Endodermal cell (in vitro differentiated cells): ENCODE measurements at regions not wholly inside any gene's neighbourhood (a gene's known extent, or its start where the extent isn't known, plus 50 kb on each side); places are given as distances from the start of the nearest gene placed in this dataset.

Experiments
- DNase-seq: peaks from one replicate; pipeline ENCODE4 v3.0.0-alpha.2; 2017
- H3K27ac ChIP-seq: 2 replicates; pipeline ENCODE4 v1.5.1; 2013; ENCODE audit warnings: mild to moderate bottlenecking, low read depth, low read length, moderate library complexity
- H3K27me3 ChIP-seq: 2 replicates; pipeline ENCODE4 v1.6.1; 2013; ENCODE audit warnings: mild to moderate bottlenecking, low read length, moderate library complexity; ENCODE audit not compliant: insufficient read depth, control insufficient read depth, poor library complexity, severe bottlenecking
- H3K36me3 ChIP-seq: 2 replicates; pipeline ENCODE4 v1.7.0; 2013; ENCODE audit warnings: mild to moderate bottlenecking, low read length, moderate library complexity; ENCODE audit not compliant: control insufficient read depth, insufficient read depth
- H3K4me1 ChIP-seq: one replicate; pipeline ENCODE4 v1.7.0; 2013; ENCODE audit warnings: low read length; ENCODE audit not compliant: control insufficient read depth, insufficient read depth
- H3K4me3 ChIP-seq: 2 replicates; pipeline ENCODE4 v1.5.1; 2013; ENCODE audit warnings: mild to moderate bottlenecking, low read length, moderate library complexity
- H3K9ac ChIP-seq: 2 replicates; pipeline ENCODE4 v1.6.1; 2013; ENCODE audit warnings: mild to moderate bottlenecking, low read length, moderate library complexity; ENCODE audit not compliant: poor library complexity, severe bottlenecking; ENCODE audit errors: extremely low read depth
- H3K9me3 ChIP-seq: 2 replicates; pipeline ENCODE4 v1.6.1; 2013; ENCODE audit warnings: mild to moderate bottlenecking, low read length, moderate library complexity; ENCODE audit not compliant: control insufficient read depth
- H3K27ac Mint-ChIP-seq: 2 replicates; pipeline ENCODE4 v1.8.0; 2020; ENCODE audit warnings: mixed read lengths
- H3K27me3 Mint-ChIP-seq: 2 replicates; pipeline ENCODE4 v1.8.0; 2021; ENCODE audit warnings: mild to moderate bottlenecking, mixed read lengths; ENCODE audit not compliant: insufficient read depth
- H3K36me3 Mint-ChIP-seq: 2 replicates; pipeline ENCODE4 v1.8.0; 2020; ENCODE audit warnings: low read depth, mixed read lengths
- H3K4me1 Mint-ChIP-seq: 2 replicates; pipeline ENCODE4 v1.8.0; 2020; ENCODE audit warnings: mixed read lengths
- H3K4me3 Mint-ChIP-seq: 2 replicates; pipeline ENCODE4 v1.8.0; 2020; ENCODE audit warnings: mild to moderate bottlenecking, moderate library complexity, mixed read lengths
- H3K9me3 Mint-ChIP-seq: 2 replicates; pipeline ENCODE4 v1.8.0; 2020; ENCODE audit warnings: mild to moderate bottlenecking, mixed read lengths
- CTCF ChIP-seq: fragments of 200-600 bp; sonication (generic); conservative IDR thresholded peaks from 2 replicates; pipeline ENCODE4 v1.5.0; 2021; ENCODE audit warnings: antibody characterized with exemption, mild to moderate bottlenecking
- WGBS, 2 experiments: methylation state at CpG; one replicate each; pipeline versions ENCODE4 v1.1.5 to v1.1.7; 2013; ENCODE audit warnings: missing lambda C conversion rate in 2 of 2, mixed read lengths in 1 of 2; ENCODE audit not compliant: insufficient coverage in 1 of 2, insufficient read length in 1 of 2; 5-methylcytosine and 5-hydroxymethylcytosine counted together

GRCh38 chr4:123871341-123871740 lies 474.7 kb downstream of the SPRY1 start:
- H3K4me3 Mint-ChIP-seq: no peak overlapping the region
- H3K27ac Mint-ChIP-seq: no peak overlapping the region
- H3K27me3 Mint-ChIP-seq: no peaks in the 10 kb centered on the region
- no peak overlapping the region for H3K9ac ChIP-seq
- H3K4me1 ChIP-seq: no peaks in the 10 kb centered on the region
- H3K9me3 ChIP-seq: no peaks in the 10 kb centered on the region
- no peak for DNase-seq
- no peak for TF ChIP-seq CTCF
- no peak overlapping the region for H3K4me3 ChIP-seq
- no peaks in the 10 kb centered on the region for H3K36me3 Mint-ChIP-seq
- H3K4me1 Mint-ChIP-seq: peaks cover 1% of the 10 kb centered on the region
- H3K9me3 Mint-ChIP-seq: peaks cover 2% of the 10 kb centered on the region
- H3K27ac ChIP-seq: no peak overlapping the region
- 86 to 90% methylated on average over 3 to 6 of the region's 6 CpGs for WGBS, 2 experiments
- H3K27me3 ChIP-seq: no peaks in the 10 kb centered on the region
- no peaks in the 10 kb centered on the region for H3K36me3 ChIP-seq

DNA sequence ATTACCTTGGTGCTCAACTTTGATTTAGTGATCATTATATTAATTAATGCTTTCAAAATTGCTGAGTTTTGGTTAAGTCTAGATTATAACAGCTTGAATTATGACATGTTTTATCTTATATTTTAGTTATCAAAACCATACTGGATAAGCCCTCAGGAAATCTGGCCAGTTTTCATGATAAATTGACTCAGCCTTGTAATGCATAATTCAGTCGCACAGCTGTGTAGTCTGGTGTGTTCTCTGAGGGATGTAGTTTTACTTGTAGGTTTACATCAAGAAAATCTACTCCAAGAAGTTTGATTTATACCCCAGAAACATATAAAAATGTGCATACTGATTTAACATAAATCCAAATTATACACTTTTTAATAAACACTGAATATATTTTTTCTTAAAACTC lies 477.5 kb downstream of the SPRY1 start:
- Histone ChIP-seq H3K27ac (no peak overlapping the region), H3K27me3 (no peaks in the 10 kb centered on the region), H3K4me1 (no peaks in the 10 kb centered on the region), H3K36me3 (no peaks in the 10 kb centered on the region), H3K4me3 (no peak overlapping the region), H3K9ac (no peak overlapping the region), H3K9me3 (no peaks in the 10 kb centered on the region)
- Mint-ChIP-seq H3K36me3 (no peaks in the 10 kb centered on the region), H3K4me3 (no peak overlapping the region), H3K27ac (no peak overlapping the region), H3K27me3 (no peaks in the 10 kb centered on the region), H3K9me3 (peaks cover 7% of the 10 kb centered on the region), H3K4me1 (peaks cover 7% of the 10 kb centered on the region)
- no peak for DNase-seq
- WGBS, 2 experiments: 91% methylated on average over 1 of the region's 1 CpG; no CpG with 5 or more reads in 1 of the 2 experiments
- TF ChIP-seq CTCF: no peak

DNA sequence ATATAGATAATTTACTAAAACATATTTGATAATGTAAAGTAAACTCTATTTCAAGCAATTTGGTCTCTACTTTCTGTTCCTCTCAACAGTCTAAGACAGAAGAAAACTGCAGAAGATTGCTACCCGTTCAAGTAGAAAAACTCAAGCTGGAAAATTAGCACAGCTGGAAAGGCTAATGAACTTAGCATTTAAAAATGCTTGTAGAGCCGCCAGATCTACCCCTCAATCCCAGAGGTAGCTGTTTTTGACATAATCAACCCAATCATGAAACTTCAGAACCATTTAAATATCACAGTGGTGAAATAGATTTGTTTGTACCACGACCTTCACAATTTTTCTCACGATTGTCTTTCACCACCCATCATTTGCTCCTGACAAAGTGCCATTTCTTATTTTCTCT lies 479.5 kb downstream of the SPRY1 start:
- 75 to 96% methylated on average over 3 to 4 of the region's 4 CpGs for WGBS, 2 experiments
- DNase-seq: no peak
- Histone ChIP-seq H3K9ac (no peak overlapping the region), H3K27ac (no peak overlapping the region), H3K4me3 (no peak overlapping the region), H3K27me3 (no peaks in the 10 kb centered on the region), H3K4me1 (no peaks in the 10 kb centered on the region), H3K36me3 (no peaks in the 10 kb centered on the region), H3K9me3 (no peaks in the 10 kb centered on the region)
- Mint-ChIP-seq H3K27me3 (no peaks in the 10 kb centered on the region), H3K36me3 (no peaks in the 10 kb centered on the region), H3K9me3 (peaks cover 8% of the 10 kb centered on the region), H3K4me3 (no peak overlapping the region), H3K4me1 (peaks cover 7% of the 10 kb centered on the region), H3K27ac (no peak overlapping the region)
- no peak for TF ChIP-seq CTCF
